ENCODE measurements at regions not wholly inside any gene's neighbourhood (a gene's known extent, or its start where the extent isn't known, plus 50 kb on each side); places are given as distances from the start of the nearest gene placed in this dataset.
"Not testable (repeated sequence)": the region's sequence is repeated elsewhere in the genome, so short reads cannot be mapped to it uniquely, and the experiment has no call there.

DNA sequence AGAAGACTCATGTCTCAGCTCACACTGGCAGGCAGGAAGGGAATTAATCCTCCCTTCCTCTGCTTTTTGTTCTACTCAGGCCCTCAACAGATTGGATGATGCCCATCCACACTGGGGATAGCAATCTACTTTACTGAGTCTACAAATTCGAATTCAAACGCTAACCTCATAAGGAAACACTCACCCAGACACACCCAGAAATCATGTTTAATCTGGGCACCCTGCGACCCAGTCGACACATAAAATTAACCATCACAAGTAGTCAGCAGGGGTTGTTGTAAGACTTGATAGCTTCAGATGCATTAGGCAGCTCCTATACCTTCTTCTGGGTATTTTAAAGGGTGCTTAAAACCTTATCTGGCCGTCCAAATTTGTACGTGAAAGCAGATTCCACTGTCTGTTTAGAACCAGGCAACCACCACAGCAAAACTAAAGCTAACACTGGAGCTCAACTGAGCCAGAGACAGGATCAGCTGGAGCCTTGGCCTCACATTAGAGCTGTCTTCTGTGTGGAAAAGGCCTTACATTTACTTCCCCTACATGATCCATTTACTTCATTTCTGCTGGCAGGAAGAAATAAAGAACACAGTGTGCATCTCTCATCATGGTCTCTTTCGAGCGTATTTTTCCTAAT is 407.3 kb upstream of the PPP2R3A start:
- DNase-seq, result no peak

DNA sequence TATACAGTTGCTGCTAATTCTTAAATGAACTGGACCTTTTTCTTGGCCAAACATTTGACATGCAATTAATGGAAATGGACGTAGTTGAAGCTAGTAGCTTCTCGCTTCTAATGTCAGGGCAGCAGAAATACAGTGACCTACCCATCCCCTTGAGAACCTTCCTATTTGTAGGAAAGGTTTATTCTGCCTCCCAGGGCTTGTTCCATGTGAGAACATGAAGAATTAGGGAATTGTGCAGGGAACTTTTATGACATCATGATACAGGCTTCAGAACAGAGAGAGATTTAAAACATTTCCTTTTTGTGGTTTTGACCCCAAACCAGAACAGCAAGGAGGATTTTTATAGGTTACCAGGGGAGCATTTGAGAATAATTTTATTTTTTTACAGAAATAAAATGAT is 406.6 kb upstream of the PPP2R3A start:
- peak; percentile 31 for DNase-seq

GRCh38 chr3:135559802-135560201 is 405.7 kb upstream of the PPP2R3A start:
- no peak for DNase-seq

- no peak for DNase-seq
These were observed 404.7 kb upstream of the PPP2R3A start for GRCh38 chr3:135560847-135561246.

GRCh38 chr3:135564696-135565095 is 400.8 kb upstream of the PPP2R3A start:
- DNase-seq, result no peak

DNA sequence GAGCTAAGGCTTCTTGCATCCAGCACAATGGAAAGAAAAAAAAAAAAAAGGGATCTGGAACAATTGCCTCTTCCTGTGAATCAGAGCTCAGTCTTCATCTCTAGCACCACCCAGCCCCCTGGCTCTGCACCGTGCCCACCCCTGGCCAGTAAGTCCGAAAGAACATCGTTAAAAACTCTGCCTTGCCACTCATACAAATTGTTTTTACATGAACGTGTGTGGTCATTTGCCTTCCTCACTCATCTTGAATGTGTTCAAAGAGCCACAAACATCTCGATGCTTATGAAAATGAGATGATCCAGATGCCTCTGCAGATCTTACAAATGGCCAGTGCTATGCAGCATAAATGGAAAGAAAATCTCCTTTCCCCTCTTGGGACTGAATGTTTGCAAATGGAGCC is 400.0 kb upstream of the PPP2R3A start:
- DNase-seq, result no peak

DNA sequence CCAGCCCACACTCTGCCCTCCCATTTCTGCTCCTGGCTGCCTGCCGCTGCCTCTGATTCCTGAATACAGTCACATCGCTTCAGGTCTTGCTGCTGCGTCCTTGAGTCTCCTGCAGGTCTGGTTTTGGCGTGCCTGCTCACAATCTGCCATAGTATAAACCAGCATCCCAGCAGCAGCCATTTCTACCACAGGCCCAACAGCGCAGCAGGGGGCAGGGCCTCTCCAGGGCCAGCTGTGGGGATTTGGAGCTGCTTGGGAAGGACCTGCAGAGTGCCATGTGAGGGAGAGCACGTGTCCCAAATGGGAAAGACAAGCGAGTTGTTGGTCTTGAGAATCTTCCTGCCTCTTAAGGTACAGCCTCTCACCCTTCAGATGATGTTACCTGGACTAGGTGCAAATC is 398.3 kb upstream of the PPP2R3A start:
- DNase-seq, result no peak

- DNase-seq, result no peak
These were observed 388.8 kb upstream of the PPP2R3A start for GRCh38 chr3:135576751-135577150.

DNA sequence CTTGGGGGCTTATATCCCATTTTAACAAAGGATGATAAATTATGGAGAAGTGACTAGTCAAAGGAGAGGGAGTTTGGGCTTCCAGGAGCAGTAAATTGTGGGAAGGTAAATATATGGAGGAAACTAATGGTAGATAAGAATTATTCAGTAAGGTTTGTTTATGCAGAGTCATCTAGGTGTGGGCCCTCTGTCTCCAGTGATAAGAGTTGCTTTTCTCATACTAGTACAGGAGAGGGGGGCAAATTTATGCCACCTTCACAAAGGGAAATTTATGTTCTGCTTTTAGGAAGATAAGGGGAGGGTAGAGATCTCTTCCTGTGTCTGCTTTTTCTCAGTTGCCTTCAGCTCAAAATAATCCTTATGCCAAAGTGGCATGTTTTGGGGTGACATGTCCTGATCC is 383.7 kb upstream of the PPP2R3A start:
- DNase-seq, result no peak

DNA sequence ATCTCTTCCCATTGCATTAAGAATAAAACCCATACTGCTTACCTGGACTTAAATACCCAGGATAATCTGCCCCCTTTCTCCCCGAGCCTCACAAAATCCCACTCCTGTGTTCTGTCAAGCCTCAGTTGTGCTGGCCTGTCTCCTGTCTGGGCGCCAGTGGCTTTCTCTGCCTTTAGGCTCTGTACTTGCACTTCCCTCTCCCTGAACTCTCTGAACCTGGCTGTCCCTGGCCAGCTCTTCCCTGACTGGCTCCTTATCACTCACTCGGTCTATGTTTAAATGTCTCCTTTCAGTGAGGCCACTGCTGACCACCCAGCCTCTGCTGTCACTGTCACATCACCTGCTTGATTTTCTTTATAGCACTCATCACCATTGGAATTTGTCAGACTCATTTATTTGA is 382.7 kb upstream of the PPP2R3A start:
- DNase-seq, result no peak

DNA sequence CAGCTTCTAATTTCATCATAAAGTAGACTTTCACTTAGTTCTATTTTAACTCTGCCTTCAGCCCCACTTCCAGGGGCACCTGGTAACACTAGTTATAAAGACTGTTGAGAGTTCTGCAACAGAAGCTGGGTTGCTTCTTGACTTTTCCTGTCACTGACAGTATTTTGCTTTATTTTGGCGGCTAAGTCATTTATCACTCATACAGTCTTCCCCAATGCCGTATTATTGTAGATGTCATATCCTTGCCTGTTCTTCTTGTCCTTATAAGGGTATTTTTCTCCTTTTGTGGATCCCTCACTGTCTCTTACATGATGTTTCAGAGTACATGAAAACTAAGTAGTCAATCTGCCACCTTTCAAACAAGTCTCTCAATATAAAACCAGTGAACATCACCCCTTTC is 369.0 kb upstream of the PPP2R3A start:
- DNase-seq, result no peak

- no peak for DNase-seq
These were observed 367.7 kb upstream of the PPP2R3A start for GRCh38 chr3:135597855-135598254.

GRCh38 chr3:135598597-135598996 is 366.9 kb upstream of the PPP2R3A start:
- no peak for DNase-seq

DNA sequence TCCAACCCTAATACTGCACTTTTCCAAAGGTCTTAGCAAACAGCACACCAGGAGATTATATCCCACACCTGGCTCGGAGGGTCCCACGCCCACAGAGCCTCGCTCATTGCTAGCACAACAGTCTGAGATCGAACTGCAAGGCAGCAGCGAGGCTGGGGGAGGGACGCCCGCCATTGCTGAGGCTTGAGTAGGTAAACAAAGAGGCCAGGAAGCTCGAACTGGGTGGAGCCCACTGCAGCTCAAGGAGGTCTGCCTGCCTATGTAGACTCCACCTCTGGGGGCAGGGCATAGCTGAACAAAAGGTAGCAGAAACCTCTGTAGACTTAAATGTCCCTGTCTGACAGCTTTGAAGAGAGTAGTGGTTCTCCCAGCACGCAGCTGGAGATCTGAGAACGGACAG is 361.0 kb upstream of the PPP2R3A start:
- DNase-seq, result not testable (repeated sequence)

DNA sequence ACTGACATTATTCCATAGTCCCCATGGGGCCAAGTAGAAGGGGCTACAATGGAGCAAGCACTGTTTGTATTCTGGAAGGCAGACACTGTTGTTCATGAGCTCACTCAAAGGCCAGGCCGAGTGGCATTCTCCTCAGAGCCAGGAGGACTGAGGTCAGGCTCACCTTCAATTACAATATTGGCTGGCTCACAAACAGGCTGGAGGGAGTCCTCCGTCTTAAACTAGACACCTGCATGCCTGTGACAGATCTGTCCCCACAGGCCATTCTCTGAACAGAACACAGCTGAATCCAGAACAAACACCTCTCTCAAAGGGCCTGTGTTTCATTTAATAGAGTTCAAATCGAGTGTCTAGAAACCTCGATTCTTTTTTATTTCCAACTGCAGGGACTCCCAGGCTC is 347.4 kb upstream of the PPP2R3A start:
- no peak for DNase-seq

- no peak for DNase-seq
These were observed 344.2 kb upstream of the PPP2R3A start for GRCh38 chr3:135621184-135621920.

DNA sequence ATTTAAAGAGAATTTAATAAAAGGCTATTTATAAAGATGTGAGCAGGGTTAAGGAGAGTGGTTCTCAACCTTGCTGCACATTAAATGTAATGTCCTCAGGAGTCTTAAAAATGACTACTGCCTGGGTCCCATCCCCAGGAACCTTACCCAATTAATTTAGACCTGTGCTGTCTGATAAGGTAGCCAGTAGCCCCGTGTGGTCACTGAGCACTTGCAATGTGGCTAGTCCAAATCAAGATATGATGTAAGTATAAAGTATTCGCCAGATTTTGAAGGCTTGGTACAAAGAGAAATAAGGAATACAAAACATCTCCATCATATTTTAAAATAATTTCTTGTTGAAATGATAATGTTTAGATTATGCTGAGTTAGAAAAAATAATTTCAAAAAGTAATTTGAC is 343.3 kb upstream of the PPP2R3A start:
- no peak for DNase-seq

DNA sequence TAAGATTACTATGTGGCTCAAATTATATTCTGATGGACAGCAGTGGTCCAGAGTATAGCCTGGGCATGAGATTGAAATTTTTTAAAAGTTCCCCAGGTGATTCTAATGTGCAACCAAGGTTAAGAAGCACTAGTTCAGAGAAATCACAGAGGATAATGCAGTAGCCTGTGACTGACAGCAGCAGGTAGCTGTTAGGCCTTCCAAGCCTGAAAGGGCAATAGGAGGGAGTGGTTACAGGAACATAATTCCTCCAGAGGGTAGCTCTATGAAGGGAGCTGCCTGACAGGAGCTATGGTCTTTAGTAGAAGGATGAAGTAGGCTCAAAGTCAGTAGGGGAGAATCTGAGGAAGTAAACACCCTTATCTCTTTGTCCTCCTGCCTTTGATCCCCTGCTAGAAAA is 342.9 kb upstream of the PPP2R3A start:
- DNase-seq, result no peak

DNA sequence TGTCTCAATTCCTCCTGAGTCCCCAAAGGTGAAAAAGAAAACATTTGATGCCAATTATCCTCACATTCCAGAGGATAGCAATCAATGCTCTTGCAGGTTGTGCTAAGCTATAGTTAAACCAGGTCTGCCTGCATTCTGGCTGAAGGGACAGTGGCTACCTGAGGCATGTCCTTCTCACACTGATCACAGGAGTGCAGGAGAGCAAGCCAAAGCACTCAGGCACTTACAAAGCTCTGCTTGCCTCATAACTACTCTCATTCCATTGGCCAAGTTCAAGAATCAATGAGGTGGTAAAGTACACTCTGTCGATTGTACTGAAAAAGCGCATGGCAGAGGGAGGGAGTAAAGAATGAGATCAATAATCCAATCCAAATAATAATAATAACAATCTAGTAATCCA is 342.0 kb upstream of the PPP2R3A start:
- no peak for DNase-seq

- DNase-seq, result no peak
These were observed 338.5 kb upstream of the PPP2R3A start for GRCh38 chr3:135627057-135627456.

GRCh38 chr3:135629701-135630408 is 335.7 kb upstream of the PPP2R3A start:
- DNase-seq, result no peak

DNA sequence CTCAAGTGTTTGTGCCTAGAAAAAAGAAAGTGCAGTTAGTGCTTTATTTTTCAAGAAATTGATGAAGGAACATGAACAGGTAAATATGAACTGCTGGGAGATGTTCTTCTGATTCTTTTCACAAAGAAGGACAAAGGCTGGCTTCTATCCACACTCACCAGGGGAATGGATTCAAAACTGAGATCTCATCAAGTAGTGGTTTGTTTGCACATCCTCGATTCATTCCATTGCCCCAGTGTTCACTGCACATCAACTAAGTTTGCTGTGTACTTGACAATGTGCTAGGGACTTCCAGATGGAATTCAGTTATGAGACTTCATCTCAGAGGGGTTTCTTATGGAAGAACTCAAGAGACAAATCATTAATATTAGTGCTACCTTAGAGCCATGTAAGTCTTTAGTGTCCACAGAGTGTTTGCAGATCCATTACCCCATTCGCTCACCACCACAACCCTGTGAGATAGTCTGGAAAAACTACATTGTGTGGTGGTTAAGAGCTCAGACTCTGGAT is 332.9 kb upstream of the PPP2R3A start:
- DNase-seq, result no peak

DNA sequence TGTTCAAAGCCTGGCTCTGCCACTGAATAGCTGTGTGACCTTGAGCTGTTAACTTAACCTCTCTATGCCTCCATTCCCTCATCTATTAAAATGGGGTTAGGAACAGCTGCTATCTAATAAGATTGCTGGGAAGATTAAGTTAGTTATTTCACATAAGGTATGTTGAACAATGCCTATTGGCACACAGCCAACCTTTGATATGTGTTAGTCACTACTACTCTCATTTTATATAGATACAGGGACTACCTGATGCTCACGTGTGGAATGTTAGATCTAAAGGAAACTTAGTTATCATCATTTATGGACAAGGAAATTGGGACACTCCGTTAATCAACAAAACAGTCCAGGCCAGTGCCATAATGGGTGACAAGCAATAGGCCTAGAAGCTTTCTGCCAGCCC is 332.4 kb upstream of the PPP2R3A start:
- DNase-seq, result no peak

DNA sequence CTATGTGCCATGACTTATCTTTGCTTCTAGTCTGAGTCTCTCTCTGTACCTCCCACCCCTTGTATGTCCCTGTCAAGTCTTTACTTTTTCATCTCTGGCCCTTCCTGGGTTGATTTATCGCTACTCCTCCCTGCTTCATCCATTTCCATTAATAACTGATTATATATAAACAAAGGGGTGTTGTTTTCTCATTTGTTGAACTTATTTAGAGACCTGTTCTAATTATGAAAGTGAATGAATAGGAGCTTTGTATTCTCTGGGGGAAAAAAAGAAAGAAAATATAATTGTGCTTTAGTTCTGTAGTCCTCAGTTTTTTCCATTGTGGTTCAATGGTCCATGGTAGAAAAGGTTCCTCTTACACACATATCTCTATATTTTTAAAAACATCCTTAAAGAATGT is 328.9 kb upstream of the PPP2R3A start:
- no peak for DNase-seq

All from fibroblast of skin of back (primary cell).